WERI-Rb-1 (cell line): ENCODE measurements at regions not wholly inside any gene's neighbourhood (a gene's known extent, or its start where the extent isn't known, plus 50 kb on each side); places are given as distances from the start of the nearest gene placed in this dataset.
"Not testable (repeated sequence)": the region's sequence is repeated elsewhere in the genome, so short reads cannot be mapped to it uniquely, and the experiment has no call there.

Experiments used
- DNase-seq: peaks from one replicate; pipeline ENCODE4 v3.0.0-alpha.2; 2020
- H3K27ac ChIP-seq: fragments of 250-450 bp; sonication (Bioruptor Pico); 2 replicates; pipeline ENCODE4 v1.5.1; 2020; ENCODE audit warnings: mild to moderate bottlenecking, moderate library complexity
- H3K27me3 ChIP-seq: fragments of 250-450 bp; sonication (Bioruptor Pico); 2 replicates; pipeline ENCODE4 v1.5.1; 2021; ENCODE audit warnings: mild to moderate bottlenecking, low read depth, moderate library complexity; ENCODE audit not compliant: insufficient read depth, severe bottlenecking
- H3K36me3 ChIP-seq: fragments of 250-450 bp; sonication (Bioruptor Pico); 2 replicates; pipeline ENCODE4 v1.5.1; 2020; ENCODE audit warnings: mild to moderate bottlenecking, moderate library complexity
- H3K4me3 ChIP-seq: 2 replicates; pipeline ENCODE4 v1.5.1; 2011; ENCODE audit warnings: low read depth, mild to moderate bottlenecking, control low read depth, low read length
- H3K9me3 ChIP-seq: fragments of 250-450 bp; sonication (Bioruptor Pico); 2 replicates; pipeline ENCODE4 v1.5.1; 2021; ENCODE audit warnings: mild to moderate bottlenecking, moderate library complexity; ENCODE audit not compliant: severe bottlenecking

DNA sequence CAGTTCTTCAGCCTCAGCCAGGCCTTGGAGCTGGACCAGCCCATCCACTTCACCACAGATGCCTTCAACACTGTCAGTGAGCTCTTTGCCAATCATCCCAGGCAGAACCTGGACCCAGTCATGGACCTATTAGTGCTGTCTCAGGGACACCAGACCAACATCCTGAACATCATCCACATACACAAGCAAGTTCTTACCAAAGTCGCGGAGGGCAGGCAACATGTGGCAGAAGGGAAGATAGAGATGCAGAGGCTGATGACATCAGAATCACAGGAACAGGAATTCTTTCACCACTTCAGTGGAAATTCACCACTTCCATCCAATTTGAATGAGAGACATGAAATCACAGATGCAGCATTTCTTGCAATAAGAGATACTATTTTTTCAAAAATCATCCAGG, 845.3 kb downstream of the FOXD4L5 start:
- not testable (repeated sequence) for DNase-seq, H3K9me3 ChIP-seq, H3K4me3 ChIP-seq, H3K36me3 ChIP-seq, H3K27me3 ChIP-seq, H3K27ac ChIP-seq
